ENCODE measurements at regions not wholly inside any gene's neighbourhood (a gene's known extent, or its start where the extent isn't known, plus 50 kb on each side); places are given as distances from the start of the nearest gene placed in this dataset.

DNA sequence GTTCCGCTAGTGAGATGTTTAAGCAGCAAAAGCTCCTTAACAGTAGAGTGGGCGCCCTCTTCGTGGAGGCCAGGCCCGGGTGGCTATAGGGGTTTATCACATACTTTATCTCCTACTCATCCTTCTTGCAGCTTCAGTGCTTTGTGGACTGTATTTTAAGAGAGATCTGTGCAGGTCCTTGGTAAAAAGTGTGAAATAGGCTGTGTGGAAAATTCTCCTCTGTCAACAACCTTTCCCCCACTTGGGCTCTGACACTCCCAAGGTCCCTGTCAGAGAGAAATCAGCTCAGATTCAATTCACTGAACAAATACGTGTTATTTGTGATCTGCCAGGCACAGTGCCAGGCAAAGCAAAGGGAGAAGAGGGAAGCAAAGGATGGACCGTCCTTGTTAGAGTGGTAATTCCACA, 214.3 kb upstream of the PPARGC1A start:
- TF ChIP-seq, protein P1, sequence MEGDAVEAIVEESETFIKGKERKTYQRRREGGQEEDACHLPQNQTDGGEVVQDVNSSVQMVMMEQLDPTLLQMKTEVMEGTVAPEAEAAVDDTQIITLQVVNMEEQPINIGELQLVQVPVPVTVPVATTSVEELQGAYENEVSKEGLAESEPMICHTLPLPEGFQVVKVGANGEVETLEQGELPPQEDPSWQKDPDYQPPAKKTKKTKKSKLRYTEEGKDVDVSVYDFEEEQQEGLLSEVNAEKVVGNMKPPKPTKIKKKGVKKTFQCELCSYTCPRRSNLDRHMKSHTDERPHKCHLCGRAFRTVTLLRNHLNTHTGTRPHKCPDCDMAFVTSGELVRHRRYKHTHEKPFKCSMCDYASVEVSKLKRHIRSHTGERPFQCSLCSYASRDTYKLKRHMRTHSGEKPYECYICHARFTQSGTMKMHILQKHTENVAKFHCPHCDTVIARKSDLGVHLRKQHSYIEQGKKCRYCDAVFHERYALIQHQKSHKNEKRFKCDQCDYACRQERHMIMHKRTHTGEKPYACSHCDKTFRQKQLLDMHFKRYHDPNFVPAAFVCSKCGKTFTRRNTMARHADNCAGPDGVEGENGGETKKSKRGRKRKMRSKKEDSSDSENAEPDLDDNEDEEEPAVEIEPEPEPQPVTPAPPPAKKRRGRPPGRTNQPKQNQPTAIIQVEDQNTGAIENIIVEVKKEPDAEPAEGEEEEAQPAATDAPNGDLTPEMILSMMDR (IDR thresholded peaks at IDR 0.05; ENCODE audit: extremely low read depth, insufficient read depth, missing control alignments): no peak
- in situ Hi-C loops (cut with MboI; ENCODE audit: low pct_unique_long_range_greater_than_20kb, low sequenced_read_pairs, unreplicated experiment): no loop called here
- DNase-seq (ENCODE audit: low spot score): no peak

DNA sequence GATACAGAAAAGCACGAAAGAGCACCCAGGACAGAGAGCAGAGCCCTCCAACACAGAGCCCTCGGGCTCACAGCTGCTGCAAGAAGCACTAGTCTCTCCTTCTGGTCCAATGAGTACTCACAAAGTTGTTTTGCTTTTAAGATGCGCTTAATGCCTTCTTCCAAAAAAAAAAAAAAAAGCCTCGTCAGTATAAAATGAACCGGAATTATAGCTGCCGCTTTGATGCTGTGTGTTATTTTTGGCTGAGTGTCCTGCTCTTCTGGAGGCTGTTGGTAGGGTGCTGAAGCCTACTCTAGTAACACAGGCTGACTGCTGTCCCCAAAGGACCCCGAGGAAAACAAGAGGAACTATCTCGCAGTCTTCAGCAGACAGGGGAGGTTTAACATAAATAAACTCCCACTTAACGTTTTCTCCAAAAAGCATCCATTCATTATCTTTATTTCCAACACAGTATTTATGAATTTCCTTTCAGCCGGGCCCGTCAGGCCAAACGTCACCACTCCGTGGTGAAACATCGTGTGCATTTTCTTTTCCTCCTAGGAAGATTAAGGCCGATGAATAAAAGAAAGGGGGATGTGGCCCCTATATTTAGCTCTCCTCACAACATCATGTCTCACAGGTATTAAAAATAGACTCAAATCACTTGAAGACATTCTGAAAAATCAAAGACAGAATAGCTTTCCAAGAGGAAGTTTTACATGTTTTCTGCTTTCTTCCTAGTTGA, 213.7 kb upstream of the PPARGC1A start:
- in situ Hi-C loops (cut with MboI; ENCODE audit: low pct_unique_long_range_greater_than_20kb, low sequenced_read_pairs, unreplicated experiment): no loop called here
- TF ChIP-seq, protein P1 (IDR thresholded peaks at IDR 0.05; ENCODE audit: extremely low read depth, insufficient read depth, missing control alignments): no peak
- no peak for DNase-seq (ENCODE audit: low spot score)

DNA sequence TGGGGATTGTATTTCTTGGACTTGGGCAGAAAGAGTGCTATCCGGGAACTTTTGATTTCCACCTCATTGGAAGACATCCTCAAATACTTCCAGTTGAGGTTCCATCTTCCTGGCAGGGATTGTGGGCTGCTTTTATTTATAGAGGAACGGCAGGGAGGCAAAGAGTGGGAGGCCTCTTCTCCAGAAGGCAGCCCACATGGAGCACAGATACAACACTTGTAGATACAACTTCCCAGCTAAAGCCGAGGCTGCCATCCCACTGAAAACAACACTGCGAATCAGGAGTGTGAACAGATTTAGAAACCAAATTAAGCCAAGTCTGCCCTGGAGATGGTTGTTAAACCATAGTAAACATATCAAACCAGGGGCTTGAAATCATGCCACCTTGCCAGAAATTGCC, 212.8 kb upstream of the PPARGC1A start:
- TF ChIP-seq, protein P1 (IDR thresholded peaks at IDR 0.05; ENCODE audit: extremely low read depth, insufficient read depth, missing control alignments): no peak
- in situ Hi-C loops (cut with MboI; ENCODE audit: low pct_unique_long_range_greater_than_20kb, low sequenced_read_pairs, unreplicated experiment): no loop called here
- DNase-seq (ENCODE audit: low spot score): no peak

DNA sequence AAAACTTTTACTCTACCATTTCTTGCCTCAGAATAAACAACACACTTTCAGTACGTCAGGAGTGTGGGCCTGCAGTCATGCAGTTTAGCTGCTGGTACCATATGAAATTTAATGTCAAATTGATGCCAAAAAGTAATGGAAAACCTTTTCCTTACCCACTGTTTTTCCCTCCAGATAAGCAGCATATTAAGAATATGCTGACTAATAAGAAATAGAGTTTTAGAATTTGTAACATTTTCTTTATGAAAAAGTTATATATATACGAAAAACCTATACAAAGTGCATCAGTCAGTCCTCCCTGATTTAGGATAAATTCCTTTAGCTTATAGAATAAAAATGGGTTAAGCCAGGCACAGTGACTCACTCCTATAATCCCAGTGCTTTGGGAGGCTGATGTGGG, 206.8 kb upstream of the PPARGC1A start:
- TF ChIP-seq, protein P1 (IDR thresholded peaks at IDR 0.05; ENCODE audit: extremely low read depth, insufficient read depth, missing control alignments): no peak
- in situ Hi-C loops (cut with MboI; ENCODE audit: low pct_unique_long_range_greater_than_20kb, low sequenced_read_pairs, unreplicated experiment): no loop called here
- DNase-seq (ENCODE audit: low spot score): no peak

DNA sequence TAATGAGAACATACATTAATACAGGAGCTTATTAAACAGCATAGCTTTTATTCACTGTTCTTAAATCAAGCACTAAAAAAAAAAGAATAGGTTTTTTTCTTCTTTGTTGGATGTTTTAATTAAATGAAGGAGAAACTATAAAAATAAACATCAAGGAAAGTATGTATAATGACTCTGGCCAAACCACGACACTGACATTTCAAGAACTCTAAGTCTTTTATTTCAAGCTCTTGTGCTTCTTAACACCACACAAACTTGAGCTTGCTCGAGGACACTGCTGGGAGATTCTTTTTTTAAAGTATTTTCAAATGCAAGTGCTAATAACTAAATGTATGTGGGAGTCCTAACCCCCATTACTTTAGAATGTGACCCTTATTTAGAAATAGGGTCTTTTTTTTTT, 204.9 kb upstream of the PPARGC1A start:
- DNase-seq (ENCODE audit: low spot score): no peak
- in situ Hi-C loops (cut with MboI; ENCODE audit: low pct_unique_long_range_greater_than_20kb, low sequenced_read_pairs, unreplicated experiment): no loop called here
- TF ChIP-seq, protein P1 (IDR thresholded peaks at IDR 0.05; ENCODE audit: extremely low read depth, insufficient read depth, missing control alignments): no peak

DNA sequence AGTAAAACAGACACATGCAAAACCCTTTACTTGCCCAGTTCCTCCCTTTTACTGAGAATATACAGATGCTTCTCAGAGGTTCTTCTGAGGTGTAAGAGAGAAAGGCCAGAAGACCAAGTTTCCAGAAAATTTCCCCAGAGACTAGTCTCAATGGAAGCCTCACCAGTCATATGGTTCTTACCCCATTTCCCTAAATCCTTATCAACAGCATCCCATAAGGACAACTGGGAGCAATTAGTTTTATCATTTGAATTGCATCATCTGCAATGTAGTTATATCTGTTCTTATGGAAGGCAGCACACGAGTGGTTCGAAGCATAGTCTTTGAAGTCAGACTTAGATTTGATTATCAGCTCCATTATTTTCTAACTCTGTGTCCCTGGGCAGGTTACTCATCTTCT, 203.6 kb upstream of the PPARGC1A start:
- DNase-seq (ENCODE audit: low spot score): no peak
- in situ Hi-C loops (cut with MboI; ENCODE audit: low pct_unique_long_range_greater_than_20kb, low sequenced_read_pairs, unreplicated experiment): no loop called here
- TF ChIP-seq, protein P1 (IDR thresholded peaks at IDR 0.05; ENCODE audit: extremely low read depth, insufficient read depth, missing control alignments): no peak
